HG03095 (cell line): ENCODE measurements at regions not wholly inside any gene's neighbourhood (a gene's known extent, or its start where the extent isn't known, plus 50 kb on each side); places are given as distances from the start of the nearest gene placed in this dataset.
"Not testable (repeated sequence)": the region's sequence is repeated elsewhere in the genome, so short reads cannot be mapped to it uniquely, and the experiment has no call there.

Experiments used
- ATAC-seq: cut with Tn5 transposase; IDR thresholded peaks from one replicate; pipeline ENCODE4 v1.9.1; 2021; ENCODE audit warnings: moderate library complexity; ENCODE audit not compliant: unreplicated experiment

- ATAC-seq: no peak
Measured at GRCh38 chr7:93048136-93048930, 69.4 kb downstream of the SAMD9 start.

DNA sequence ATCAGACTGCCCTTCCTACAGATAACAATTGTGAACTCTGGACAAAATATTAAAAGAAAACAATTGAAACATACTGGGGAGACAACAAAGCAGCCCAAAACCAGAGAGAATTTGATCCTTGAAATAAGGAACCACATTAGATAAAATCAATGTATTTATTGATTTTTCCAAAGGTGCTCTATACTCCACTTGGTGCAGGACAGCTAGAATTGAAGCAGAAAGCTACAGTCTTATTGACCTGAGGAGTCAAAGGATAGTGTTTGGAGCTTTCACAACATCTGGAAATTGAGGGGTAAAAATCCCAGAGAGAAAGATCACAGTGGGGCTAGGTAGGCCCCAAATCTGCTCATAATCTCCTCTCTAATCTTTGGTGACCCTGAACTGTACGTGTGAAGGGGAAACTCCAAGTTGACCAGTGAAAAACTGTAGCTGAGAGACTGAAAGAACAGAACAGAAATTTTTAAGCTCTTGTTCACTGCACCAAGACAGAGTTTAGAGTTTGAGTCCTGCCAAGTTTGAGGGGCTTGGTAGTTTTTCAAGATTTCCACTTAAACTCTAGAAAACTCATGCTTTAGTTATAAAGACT is 70.2 kb downstream of the SAMD9 start:
- ATAC-seq: no peak

- ATAC-seq: no peak
Measured at GRCh38 chr7:93046641-93047040, 71.1 kb downstream of the SAMD9 start.

DNA sequence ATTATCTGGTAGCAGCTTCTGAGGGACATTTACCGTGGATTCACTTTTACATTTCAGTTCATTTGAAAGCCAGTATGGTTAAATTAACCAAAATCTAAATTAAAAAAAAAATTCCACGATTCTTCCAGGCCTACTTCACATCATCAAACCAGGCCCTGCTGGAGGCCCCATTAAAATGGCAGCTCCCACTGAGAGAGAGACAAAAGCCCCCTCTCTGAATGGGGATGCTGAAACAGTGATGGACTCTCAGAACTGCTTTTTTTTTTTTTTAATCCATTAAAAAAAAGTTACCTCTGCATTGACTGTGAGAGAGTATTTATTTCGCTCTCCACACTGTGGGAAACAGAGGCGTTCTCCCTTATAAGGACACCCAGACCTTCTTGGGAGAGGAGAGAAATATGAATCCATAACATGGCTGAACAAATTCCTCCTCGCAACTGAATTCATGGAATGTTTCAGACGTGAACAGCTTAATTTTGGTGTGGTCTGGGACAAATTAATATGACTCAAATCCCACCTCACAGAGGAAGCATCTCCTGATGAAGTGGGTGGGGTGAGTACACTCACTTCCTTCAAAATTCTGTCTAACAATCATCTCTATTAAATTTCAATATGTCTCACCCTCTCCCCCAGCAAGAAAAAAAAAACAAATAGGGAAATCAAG is 73.5 kb downstream of the SAMD9 start:
- no peak for ATAC-seq

- no peak for ATAC-seq
Measured at GRCh38 chr7:93043385-93043985, 74.3 kb downstream of the SAMD9 start.

DNA sequence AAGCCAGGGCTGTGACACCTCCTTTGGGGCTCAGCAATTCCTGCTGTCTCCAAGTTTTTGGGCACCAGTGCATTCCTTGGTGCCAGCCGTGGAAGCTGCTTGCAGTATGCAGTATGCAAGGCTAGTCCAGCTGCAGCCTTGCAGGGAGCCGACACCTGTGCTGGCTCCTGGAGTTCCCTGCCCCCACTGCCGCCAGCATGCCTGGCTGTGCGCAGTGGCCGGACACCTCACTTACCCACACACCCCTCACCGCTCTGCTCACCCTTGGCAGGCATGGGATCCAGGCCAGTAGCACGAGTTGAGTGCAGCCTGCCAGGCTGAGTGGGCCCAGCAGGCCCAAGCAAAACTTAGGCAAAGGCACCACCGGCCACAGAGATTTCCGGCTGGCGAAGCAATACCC is 77.4 kb downstream of the SAMD9 start:
- no peak for ATAC-seq

DNA sequence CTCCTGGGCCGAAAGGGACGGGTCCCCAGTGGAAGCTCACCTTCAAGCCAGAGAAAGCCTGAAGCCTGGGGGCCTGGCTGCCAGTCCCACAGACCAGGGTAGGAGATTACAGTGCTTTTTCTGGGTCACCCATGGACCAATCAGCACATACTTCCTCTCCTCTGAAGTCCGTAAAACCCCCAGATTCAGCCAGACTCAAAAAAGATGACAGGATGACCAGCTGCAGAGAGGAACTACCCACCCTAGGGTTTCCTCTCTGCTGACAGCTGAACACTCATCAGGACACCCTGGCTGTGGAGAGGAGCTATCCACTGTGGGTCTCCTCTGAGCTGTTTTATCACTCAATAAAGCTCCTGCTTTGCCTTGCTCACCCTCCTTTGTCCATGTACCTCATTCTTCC is 78.0 kb downstream of the SAMD9 start:
- no peak for ATAC-seq

- ATAC-seq: no peak
Measured at GRCh38 chr7:93039282-93039681, 78.5 kb downstream of the SAMD9 start.

DNA sequence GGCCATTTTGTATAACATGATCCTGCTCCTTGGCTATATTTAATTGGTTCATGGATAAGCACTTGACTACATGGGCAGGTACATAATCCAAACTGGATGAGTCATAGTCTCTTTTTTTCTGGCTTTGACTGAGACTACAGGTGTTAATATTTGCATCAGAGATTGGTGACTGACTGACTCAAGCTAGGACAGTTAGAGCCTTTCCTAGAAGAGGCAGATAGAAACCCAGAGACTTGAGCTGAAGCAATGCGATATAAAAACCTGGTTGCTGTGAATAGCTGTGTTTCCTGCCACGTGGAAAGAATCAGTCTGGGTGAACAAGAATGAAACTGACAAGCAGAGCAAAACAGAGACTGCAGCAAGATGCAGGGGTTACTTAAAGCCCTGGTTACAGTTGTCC is 81.0 kb downstream of the SAMD9 start:
- peak; percentile 97 for ATAC-seq

GRCh38 chr7:93036149-93036640 is 81.6 kb downstream of the SAMD9 start:
- ATAC-seq: no peak

- ATAC-seq: no peak
Measured at GRCh38 chr7:93031795-93032194, 86.0 kb downstream of the SAMD9 start.

GRCh38 chr7:93030605-93031225 is 87.1 kb downstream of the SAMD9 start:
- no peak for ATAC-seq

- ATAC-seq: no peak
Measured at GRCh38 chr7:93029056-93029455, 88.7 kb downstream of the SAMD9 start.

DNA sequence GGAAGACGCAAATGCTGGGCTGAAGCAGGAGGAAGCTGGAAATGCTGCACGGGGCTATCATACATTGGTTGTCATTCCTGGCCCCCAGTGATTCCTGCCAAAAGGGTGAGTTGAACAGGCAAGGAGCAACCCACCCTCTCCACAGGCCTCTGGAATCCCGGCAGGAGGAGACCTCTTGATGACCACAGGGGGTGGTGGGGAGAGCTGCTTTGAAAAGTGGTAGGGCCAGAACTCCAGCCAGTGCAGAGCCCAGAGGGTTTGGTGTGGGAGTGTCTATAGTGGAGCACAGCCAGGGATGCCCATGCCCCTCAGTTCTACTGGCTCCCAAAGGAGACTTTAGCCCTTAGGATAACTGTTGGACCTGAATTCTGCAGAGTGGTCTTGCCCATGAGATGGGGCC is 89.2 kb downstream of the SAMD9 start:
- ATAC-seq: no peak

GRCh38 chr7:93027044-93027443 is 90.7 kb downstream of the SAMD9 start:
- no peak for ATAC-seq

GRCh38 chr7:93026425-93026824 is 91.4 kb downstream of the SAMD9 start:
- ATAC-seq: no peak

GRCh38 chr7:93025389-93025788 is 92.4 kb downstream of the SAMD9 start:
- no peak for ATAC-seq

- not testable (repeated sequence) for ATAC-seq
Measured at GRCh38 chr7:93022931-93023478, 94.8 kb downstream of the SAMD9 start.

DNA sequence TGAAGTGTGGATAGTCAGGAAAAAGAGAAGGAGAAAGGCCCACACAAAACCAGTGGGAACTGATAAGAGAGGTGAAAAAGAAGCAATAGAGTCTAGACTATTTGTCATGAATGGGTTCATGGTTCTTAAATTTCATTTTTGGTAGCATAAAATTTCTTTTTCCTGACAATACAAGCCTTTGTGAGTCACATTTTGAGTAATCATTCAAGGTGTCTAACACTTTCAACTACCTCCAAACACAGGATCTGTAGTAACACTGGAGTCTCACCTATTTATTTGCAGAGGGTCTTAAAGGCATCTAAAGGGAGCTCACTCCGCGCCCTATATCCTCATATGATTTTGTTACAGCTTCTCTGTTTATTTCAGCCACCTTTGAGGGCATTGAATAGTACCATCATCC is 96.0 kb downstream of the SAMD9 start:
- ATAC-seq: no peak

DNA sequence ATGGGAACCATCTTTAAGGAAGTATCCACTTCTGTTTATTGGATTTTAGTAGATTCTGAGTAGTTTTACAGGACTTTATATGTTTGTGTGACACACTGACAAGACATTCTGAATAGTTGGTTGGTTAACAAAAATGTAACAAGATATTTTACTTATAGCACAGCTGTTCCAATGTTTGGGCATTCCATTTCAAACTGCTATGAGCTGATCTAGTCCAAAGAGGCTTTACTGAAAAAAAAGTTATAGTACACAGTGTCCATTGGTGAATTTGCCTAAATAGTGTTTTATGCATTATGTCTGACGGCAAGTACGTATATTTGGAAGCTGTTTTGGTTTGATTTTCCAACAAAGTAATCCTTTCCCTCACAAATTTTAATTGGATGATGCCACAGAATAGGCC is 99.1 kb downstream of the SAMD9 start:
- no peak for ATAC-seq
